Hippocampal formation (tissue), 2 donors: ENCODE measurements at regions not wholly inside any gene's neighbourhood (a gene's known extent, or its start where the extent isn't known, plus 50 kb on each side); places are given as distances from the start of the nearest gene placed in this dataset.
A peak's percentile ranks its signal among the peaks of the same experiment; 100 is the strongest.
"Not testable (repeated sequence)": the region's sequence is repeated elsewhere in the genome, so short reads cannot be mapped to it uniquely, and the experiment has no call there.

Source experiments
- DNase-seq, 2 donors: peaks; one replicate each; lab custom pipeline; 2025; lab: John Stamatoyannopoulos, UW

DNA sequence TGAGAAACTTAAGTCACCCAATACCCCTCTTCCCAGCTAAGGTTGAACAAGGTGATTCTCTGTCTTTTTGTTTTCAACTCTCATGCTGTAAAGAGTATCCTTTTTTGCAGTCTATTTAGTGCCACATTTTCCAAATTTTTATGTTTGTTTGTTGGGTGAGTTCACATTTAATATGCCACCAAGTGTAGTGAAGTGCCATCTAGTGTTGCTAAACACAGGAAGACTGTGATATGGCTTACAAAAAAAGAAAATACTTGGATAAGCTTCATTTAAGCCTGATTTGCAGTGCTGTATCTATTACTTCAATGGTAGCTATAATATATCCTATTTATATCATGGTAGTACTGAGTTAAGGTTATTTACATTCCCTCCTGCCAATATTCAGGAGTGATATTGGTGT lies 319.2 kb upstream of the CHORDC1 start:
- DNase-seq = no peak

- no peak for DNase-seq
Observed at GRCh38 chr11:90536301-90536700, 313.5 kb upstream of the CHORDC1 start.

- no peak for DNase-seq
Observed at GRCh38 chr11:90532125-90532524, 309.3 kb upstream of the CHORDC1 start.

- DNase-seq = no peak
Observed at GRCh38 chr11:90531001-90531400, 308.2 kb upstream of the CHORDC1 start.

GRCh38 chr11:90525962-90526361 lies 303.1 kb upstream of the CHORDC1 start:
- DNase-seq = no peak

DNA sequence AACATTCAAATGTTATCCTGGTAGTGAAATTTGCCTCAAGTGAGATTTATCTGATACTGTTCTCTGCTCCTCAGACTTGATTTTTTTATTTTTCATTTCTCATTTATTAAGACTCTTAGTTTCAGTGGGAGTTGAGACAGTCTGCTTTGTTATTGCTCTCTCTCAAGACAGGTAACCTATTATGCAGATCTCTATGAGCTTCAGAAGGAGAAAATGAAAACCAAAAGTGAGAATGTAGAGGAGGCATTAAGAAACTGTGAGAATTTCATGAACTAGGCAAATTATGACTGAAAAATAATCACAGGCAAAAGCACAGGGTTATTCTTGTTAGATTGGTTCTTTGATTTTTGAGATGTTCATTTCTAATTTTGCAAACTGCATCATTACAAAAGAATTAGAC lies 290.0 kb upstream of the CHORDC1 start:
- DNase-seq = no peak

- DNase-seq = no peak
Observed at GRCh38 chr11:90510839-90511238, 288.0 kb upstream of the CHORDC1 start.

GRCh38 chr11:90500922-90501568 lies 278.2 kb upstream of the CHORDC1 start:
- DNase-seq = no peak

DNA sequence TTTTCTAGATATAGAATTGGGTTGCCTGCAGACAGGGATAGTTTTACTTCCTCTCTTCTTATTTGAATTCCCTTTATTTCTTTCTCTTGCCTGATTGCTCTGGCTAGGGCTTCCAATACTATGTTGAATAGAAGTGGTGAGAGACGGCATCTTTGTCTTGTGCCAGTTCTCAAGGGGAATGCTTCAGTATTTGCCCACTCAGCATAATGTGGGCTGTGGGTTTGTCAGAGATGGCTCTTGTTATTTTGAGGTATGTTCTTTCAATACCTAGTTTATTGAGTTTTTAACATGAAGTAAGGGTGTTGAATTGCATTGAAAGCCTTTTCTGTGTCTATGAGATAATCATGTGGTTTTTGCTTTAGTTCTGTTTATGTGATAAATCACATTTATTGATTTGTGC lies 273.9 kb upstream of the CHORDC1 start:
- no peak for DNase-seq

- no peak for DNase-seq
Observed at GRCh38 chr11:90493379-90493778, 270.5 kb upstream of the CHORDC1 start.

- DNase-seq = no peak
Observed at GRCh38 chr11:90491466-90491865, 268.6 kb upstream of the CHORDC1 start.

DNA sequence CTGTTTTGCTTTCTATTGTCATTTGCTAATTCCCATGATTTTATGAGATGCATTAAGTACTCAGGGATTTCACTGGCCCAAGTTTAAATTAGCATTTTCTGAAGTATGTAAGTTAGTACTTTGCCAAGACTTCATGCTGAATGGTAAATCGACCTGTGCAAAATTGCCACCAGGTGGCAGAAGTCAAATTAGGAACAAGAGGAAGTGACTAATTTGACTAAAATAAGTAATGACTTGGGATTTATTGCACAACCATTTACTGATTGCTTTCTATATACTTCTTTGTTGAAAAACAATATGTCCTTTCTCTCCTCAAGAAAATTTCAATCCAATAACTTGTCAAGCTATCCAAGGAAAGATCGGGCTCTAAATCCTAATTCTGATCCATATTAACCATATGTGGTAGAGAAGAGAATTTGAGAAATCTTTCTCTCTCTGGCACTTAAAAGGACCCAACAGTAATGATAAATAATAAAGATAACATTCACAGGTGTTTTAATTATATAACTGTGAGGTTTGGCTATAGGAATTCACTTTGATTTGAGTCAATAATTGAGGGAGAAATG lies 253.7 kb upstream of the CHORDC1 start:
- no peak for DNase-seq

- DNase-seq = no peak
Observed at GRCh38 chr11:90468923-90469322, 246.1 kb upstream of the CHORDC1 start.

- no peak for DNase-seq
Observed at GRCh38 chr11:90465553-90465952, 242.7 kb upstream of the CHORDC1 start.

- not testable (repeated sequence) for DNase-seq
Observed at GRCh38 chr11:90455347-90455920, 232.6 kb upstream of the CHORDC1 start.

DNA sequence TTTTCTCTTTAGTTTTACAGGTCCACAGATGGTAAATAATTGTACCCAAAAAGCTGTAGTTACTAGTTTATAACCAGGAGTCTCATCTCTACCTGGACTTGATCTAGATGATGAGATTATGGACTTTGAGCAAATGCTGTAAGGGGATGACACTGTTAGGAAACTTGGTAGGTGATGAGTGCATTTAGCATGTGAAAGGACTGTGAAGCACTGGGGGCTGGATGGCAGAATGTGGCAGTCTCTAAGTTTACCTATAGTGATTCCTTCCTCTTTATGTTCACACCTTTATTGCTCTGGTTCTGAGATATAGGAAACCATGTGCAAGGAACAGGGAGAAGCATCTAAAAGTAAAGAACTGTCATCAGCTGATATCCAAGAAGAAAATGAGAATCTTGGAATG lies 230.7 kb upstream of the CHORDC1 start:
- DNase-seq = no peak

- no peak for DNase-seq
Observed at GRCh38 chr11:90449606-90450005, 226.8 kb upstream of the CHORDC1 start.

DNA sequence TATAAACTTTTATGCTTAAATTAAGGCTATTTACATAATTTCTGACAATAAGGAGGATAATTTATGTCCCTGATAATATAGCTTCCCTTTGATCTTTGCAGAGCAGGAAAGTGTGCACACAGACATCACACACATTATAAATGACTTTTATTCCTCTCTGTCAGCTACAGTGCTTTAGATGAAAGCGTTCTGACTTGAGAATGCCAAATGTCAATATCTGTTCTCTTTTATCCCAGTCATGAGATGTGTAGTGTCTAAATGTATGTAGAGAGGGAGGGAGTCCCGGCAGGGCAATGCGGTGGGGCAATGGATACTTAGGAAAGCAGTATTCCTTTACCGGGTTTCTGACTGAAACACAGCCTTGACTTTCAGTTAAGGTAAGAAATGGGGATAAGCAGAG lies 225.4 kb upstream of the CHORDC1 start:
- DNase-seq = no peak

GRCh38 chr11:90447618-90448017 lies 224.8 kb upstream of the CHORDC1 start:
- DNase-seq = no peak

GRCh38 chr11:90446207-90446606 lies 223.4 kb upstream of the CHORDC1 start:
- DNase-seq = no peak

GRCh38 chr11:90438069-90438468 lies 215.2 kb upstream of the CHORDC1 start:
- DNase-seq = no peak

- peak in 1 of 2 donors; percentile 3 for DNase-seq
Observed at GRCh38 chr11:90434858-90435257, 212.0 kb upstream of the CHORDC1 start.

GRCh38 chr11:90428836-90429235 lies 206.0 kb upstream of the CHORDC1 start:
- no peak for DNase-seq

GRCh38 chr11:90426442-90426841 lies 203.6 kb upstream of the CHORDC1 start:
- DNase-seq = no peak
